ENCODE measurements at regions not wholly inside any gene's neighbourhood (a gene's known extent, or its start where the extent isn't known, plus 50 kb on each side); places are given as distances from the start of the nearest gene placed in this dataset.

DNA sequence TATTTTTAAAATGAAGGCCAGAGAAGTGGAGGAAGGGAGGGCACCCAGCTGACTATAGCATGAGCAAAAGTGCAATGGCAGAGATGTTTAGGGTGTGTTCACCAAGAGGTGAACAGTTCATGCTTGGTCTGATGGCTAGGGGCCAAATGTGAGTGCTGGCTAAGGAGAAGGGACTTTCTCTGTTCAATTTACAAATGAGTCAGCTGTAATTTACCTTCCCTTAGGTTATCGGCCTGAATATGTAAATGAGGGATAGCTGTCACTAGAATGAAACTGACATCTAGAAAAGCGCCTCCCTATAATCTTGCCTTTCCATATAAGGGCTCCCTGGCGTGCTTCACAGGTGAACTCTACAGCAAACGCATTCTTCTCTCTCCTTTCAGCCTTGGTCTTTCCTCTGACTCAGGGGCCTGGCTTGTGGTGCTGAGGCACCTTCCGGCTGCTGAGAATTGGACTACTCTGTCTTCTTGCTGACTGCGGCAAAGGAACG lies 114.7 kb upstream of the BACH2 start:
- H3K27me3 ChIP-seq (ENCODE audit: insufficient read depth, poor library complexity, severe bottlenecking) = no peaks in the 10 kb centered on the region
- no peak for DNase-seq (ENCODE audit: low read depth in 1 of 2, low spot score in 1 of 2)
- no peak for TF ChIP-seq CTCF (IDR thresholded peaks at IDR 0.05; ENCODE audit: insufficient read depth, low read length)
- TF ChIP-seq, protein P1, sequence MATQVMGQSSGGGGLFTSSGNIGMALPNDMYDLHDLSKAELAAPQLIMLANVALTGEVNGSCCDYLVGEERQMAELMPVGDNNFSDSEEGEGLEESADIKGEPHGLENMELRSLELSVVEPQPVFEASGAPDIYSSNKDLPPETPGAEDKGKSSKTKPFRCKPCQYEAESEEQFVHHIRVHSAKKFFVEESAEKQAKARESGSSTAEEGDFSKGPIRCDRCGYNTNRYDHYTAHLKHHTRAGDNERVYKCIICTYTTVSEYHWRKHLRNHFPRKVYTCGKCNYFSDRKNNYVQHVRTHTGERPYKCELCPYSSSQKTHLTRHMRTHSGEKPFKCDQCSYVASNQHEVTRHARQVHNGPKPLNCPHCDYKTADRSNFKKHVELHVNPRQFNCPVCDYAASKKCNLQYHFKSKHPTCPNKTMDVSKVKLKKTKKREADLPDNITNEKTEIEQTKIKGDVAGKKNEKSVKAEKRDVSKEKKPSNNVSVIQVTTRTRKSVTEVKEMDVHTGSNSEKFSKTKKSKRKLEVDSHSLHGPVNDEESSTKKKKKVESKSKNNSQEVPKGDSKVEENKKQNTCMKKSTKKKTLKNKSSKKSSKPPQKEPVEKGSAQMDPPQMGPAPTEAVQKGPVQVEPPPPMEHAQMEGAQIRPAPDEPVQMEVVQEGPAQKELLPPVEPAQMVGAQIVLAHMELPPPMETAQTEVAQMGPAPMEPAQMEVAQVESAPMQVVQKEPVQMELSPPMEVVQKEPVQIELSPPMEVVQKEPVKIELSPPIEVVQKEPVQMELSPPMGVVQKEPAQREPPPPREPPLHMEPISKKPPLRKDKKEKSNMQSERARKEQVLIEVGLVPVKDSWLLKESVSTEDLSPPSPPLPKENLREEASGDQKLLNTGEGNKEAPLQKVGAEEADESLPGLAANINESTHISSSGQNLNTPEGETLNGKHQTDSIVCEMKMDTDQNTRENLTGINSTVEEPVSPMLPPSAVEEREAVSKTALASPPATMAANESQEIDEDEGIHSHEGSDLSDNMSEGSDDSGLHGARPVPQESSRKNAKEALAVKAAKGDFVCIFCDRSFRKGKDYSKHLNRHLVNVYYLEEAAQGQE (IDR thresholded peaks at IDR 0.05; ENCODE audit: insufficient replicate concordance, low read depth) = no peak
- no peak for TF ChIP-seq POLR2AphosphoS5 (IDR thresholded peaks at IDR 0.05; ENCODE audit: low read depth)
- TF ChIP-seq SPI1 (IDR thresholded peaks at IDR 0.05; ENCODE audit: borderline replicate concordance, low read depth) = no peak
- no peak for TF ChIP-seq GABPA (IDR thresholded peaks at IDR 0.05; ENCODE audit: low read depth)
- no peak overlapping the region for H3K27ac ChIP-seq (replicated peaks)
- no peak overlapping the region for H3K4me3 ChIP-seq (replicated peaks; ENCODE audit: insufficient read depth, low read length)

DNA sequence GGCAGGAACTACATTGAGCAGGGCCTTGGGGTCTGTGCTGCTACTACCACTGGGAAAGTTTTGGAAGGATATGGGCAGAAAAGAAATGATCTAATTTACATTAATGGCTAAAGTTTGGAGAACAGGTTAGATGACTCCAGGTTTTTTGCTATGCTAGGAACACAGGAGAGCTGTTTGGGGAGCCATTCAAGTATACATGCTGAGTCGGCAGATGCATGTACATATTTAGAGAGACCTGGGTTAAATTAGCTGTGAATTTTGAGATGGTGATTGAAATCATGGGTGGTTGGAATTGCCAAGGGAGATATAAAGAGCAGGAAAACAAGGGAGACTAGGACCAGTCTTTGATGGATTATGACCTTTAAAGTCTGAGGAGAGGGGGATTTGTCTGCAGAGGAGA lies 113.1 kb upstream of the BACH2 start:
- TF ChIP-seq GABPA (IDR thresholded peaks at IDR 0.05; ENCODE audit: low read depth) (no peak), SPI1 (IDR thresholded peaks at IDR 0.05; ENCODE audit: borderline replicate concordance, low read depth) (no peak), CTCF (IDR thresholded peaks at IDR 0.05; ENCODE audit: insufficient read depth, low read length) (no peak)
- TF ChIP-seq, protein P1 (IDR thresholded peaks at IDR 0.05; ENCODE audit: insufficient replicate concordance, low read depth) = no peak
- Histone ChIP-seq H3K4me3 (replicated peaks; ENCODE audit: insufficient read depth, low read length) (no peak overlapping the region), H3K27ac (replicated peaks) (no peak overlapping the region), H3K27me3 (ENCODE audit: insufficient read depth, poor library complexity, severe bottlenecking) (no peaks in the 10 kb centered on the region)
- no peak for DNase-seq (ENCODE audit: low read depth in 1 of 2, low spot score in 1 of 2)

GRCh38 chr6:90406957-90407356 lies 110.3 kb upstream of the BACH2 start:
- no peak for DNase-seq (ENCODE audit: low read depth in 1 of 2, low spot score in 1 of 2)
- Histone ChIP-seq H3K27ac (replicated peaks) (no peak overlapping the region), H3K27me3 (ENCODE audit: insufficient read depth, poor library complexity, severe bottlenecking) (no peaks in the 10 kb centered on the region), H3K4me3 (replicated peaks; ENCODE audit: insufficient read depth, low read length) (no peak overlapping the region)
- TF ChIP-seq SPI1 (IDR thresholded peaks at IDR 0.05; ENCODE audit: borderline replicate concordance, low read depth) (no peak), CTCF (IDR thresholded peaks at IDR 0.05; ENCODE audit: insufficient read depth, low read length) (no peak), POLR2AphosphoS5 (IDR thresholded peaks at IDR 0.05; ENCODE audit: low read depth) (no peak), GABPA (IDR thresholded peaks at IDR 0.05; ENCODE audit: low read depth) (no peak)
- TF ChIP-seq, protein P1 (IDR thresholded peaks at IDR 0.05; ENCODE audit: insufficient replicate concordance, low read depth) = no peak
